Non-pigmented ciliary epithelial cell (primary cell): ENCODE measurements at regions not wholly inside any gene's neighbourhood (a gene's known extent, or its start where the extent isn't known, plus 50 kb on each side); places are given as distances from the start of the nearest gene placed in this dataset.
"Not testable (repeated sequence)": the region's sequence is repeated elsewhere in the genome, so short reads cannot be mapped to it uniquely, and the experiment has no call there.

Experiments used
- DNase-seq: peaks from one replicate; pipeline ENCODE4 v3.0.0-alpha.2; 2010; ENCODE audit warnings: low read depth

DNA sequence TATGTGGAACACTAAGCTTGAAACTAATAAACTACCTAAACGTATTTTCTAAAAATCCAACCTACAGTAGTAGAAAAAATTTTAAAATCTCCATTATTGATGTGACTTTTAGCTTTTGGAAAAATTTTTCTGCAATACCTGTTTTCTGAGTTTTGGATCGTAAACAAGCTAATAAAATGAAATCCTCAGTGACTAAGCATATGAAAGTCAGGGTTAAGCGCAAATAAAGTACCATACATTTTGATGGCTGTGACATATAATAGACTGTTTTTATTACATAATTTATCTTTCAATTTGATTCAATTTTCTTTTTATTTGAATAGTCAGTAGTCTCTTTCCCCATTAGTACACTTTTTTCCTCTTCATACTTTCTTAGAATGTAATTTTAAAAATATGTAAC, 683.6 kb downstream of the NUP35 start:
- no peak for DNase-seq

DNA sequence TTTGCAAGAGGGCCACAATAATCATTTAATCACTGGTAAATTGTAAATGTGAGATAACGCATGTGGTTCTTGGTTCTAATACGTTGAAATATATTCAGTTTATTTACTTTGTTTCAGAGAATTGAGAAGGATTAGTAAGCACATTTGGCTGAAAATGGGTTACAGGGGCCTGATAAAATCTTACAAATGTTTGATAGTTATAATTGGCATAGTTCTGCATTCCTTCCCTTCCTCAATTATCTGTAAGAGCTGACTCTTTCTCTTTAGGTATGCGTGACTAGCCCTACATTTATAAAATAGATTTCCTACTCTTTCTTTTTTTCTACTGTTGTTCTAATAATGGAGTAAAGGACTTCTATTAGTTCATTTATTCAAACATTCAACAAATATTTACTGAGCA, 685.2 kb downstream of the NUP35 start:
- DNase-seq, result no peak

DNA sequence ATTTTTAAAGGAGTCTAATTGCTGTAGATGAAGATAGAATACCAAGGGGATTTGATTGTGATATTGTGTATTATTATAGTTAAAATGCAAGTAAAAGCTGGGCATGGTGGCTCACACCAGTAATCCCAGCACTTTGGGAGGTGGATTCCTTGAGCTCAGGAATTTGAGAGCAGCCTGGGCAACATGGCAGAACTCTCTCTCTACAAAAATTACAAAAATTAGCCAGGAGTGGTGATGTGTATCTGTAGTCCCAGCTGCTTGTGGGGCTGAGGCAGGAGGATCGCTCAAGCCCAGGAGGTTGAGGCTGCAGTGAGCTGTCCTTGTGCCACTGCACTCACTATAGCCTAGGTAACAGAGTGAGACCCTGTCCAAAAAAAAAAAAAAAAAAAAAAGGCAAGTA, 687.0 kb downstream of the NUP35 start:
- no peak for DNase-seq

DNA sequence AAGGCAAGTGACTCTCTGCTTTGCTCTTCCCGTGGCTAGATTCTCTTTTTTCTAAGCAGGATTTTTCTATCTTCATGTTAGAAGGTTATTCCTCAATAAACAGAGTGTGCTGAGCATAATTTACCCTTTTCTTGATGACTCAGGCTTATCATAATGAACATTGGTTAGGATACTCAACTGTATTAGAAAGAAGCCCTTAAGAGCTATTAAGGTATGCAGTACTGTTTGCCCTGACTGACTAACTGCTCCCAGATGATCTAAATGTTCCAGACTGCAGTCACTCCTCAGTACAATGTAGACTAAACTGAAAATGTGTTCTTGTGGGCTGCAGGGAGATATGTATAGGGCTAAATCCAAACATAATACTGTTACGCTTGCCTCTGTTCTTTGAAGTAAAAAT, 687.8 kb downstream of the NUP35 start:
- peak; percentile 11 for DNase-seq

DNA sequence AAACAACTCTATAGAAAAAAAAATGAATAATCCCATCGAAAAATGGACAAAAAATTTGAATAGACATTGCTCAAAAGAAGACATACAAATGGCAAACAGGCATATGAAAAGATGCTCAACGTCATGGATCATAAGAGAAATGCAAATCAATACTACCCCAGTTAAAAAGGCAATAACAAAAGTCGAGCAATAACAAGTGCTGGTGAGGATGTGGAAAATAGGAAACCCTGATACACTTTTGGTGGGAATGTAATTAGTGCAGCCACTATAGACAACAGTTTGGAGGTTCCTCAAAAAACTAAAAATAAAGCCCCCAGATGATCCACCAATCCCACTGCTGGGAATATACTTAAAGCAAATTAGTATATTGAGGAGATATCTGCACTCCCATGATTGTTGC, 701.5 kb downstream of the NUP35 start:
- DNase-seq, result no peak

DNA sequence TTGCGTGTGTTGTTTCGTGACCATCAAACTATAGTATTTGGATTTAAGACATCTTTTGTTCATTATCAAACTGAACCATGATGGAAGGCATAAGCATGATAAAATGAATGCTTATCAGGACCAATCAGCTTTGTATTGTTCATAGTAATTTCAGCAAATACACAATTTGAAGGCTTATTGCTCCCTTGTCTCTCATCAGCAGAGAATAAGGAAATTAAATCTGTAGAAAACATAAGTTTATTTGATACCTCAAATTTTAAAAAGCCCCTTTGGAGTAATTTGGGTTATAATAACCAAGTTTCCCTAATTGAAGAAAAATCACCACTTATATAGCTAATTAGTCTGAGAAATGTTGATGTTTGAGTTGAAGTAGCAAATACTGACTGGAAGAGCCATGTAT, 705.7 kb downstream of the NUP35 start:
- DNase-seq, result no peak

DNA sequence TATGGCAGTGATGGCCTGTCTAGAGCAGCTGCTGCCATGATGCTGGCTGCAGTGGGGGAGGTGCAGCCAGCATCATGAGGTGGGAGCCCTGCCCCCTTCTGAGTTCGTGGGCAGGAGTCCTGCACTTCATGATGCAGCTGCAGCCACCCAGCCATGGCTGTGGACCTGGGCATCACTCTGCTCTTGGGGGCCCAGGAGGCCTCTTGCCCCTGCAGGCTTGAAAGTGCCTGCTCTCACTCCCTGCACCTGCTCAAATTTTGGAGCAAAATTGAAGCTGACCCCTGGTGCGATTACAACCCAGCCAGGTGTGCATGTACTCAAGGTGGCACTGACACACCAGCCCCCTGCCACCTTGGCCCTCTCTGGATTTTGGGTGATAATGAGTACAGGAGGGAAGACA, 712.9 kb downstream of the NUP35 start:
- DNase-seq, result no peak

DNA sequence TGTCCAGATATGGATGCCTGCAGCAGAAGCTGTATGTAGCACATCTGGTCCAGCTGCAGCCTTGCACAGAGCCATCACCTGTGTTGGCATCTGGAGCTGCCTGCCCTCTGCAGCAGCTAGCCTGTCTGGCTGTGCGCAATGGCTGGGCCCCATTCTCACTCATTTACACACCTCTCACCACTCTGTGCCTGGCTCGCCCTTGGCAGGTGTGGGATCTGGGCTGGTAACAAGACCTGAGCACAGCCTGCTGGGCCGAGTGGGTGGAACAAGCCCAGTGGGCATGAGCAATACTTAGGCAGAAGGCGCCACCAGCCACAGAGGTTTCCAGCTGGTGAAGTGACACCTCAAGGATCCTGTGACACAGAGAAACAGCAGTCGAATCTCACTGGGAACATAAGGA, 714.1 kb downstream of the NUP35 start:
- DNase-seq, result no peak

DNA sequence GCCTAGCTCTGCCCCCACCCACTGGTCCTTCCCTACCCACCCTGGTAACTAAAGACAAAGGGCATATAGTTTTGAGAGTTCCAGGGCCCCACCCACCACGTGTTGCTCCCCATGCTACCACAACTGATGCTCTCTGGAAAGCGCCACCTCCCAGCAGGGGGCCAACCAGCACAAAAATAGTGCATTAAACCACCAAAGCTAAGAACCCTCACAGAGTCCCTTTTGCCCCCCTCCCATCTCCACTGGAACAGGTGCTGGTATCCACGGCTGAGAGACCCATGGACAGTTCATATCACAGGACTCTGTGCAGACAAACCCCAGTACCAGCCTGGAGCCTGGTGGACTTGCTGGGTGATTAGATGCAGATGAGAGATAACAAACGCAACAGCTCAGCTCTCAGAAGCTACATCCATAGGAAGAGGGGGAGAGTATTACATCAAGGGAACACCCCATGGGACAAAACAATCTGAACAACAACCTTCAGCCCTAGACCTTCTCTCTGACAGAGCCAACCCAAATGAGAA, 715.9 kb downstream of the NUP35 start:
- no peak for DNase-seq

DNA sequence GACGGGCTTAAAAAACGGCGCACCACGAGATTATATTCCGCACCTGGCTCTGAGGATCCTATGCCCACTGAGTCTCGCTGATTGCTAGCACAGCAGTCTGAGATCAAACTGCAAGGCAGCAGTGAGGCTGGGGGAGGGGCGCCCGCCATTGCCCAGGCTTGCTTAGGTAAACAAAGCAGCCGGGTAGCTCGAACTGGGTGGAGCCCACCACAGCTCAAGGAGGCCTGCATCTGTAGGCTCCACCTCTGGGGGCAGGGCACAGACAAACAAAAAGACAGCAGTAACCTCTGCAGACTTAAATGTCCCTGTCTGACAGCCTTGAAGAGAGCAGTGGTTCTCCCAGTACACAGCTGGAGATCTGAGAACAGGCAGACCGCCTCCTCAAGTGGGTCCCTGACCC, 725.6 kb downstream of the NUP35 start:
- DNase-seq, result not testable (repeated sequence)

DNA sequence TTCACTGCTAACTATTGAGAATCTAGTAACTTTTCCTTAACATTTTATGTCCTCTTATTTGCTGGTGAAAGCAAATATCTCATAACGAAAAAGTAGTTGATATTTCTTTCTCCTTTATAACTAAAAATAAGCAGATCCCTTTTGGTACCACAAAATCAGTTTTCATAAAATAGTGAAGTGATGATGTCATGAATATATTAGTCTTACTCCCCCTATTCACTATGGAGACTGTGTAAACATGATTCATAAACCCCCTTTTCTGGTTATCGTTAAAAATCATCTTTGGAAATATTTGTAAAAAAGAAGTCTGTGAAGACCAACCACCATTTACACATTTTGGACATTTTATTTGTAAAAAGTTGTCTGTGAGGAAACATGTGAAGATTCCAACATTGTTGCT, 734.9 kb downstream of the NUP35 start:
- no peak for DNase-seq

DNA sequence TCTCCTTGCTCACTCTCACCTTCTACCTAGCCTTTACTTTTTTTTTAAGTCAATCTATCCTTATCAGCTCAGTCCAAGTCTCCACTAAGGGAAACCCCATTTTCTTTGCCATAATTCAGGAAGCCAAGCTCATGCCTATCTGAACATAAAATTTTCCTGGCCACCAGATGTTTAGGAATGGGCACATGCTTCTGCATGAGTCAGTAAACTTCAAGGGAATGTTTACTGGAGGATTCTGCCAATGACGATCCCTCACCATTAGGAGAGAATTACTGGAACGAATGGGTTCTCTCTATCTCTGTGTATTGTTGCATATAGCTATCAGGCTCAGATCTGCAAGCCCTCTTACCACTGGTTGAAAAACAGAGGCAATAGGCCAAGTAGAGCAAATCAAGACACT, 731.7 kb upstream of the ZNF804A start:
- DNase-seq, result no peak

DNA sequence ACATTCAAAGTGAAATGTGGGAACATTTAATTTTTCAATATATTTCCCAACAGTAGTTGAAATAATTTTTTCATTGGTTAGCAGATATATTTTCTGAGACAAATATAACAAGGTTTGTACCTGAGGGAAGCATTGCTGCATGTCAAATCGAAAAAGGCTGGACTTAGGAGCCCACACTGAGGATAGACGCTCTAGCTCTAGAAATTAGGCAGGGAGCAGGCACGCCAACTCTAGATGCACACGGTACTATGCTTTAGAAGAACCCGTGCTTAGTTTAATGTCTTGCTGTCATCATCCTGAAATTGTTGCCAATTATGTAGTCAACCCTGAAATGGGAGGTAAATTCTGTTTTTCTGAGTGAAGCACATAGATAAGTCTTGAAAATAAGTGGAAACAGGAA, 731.1 kb upstream of the ZNF804A start:
- no peak for DNase-seq

DNA sequence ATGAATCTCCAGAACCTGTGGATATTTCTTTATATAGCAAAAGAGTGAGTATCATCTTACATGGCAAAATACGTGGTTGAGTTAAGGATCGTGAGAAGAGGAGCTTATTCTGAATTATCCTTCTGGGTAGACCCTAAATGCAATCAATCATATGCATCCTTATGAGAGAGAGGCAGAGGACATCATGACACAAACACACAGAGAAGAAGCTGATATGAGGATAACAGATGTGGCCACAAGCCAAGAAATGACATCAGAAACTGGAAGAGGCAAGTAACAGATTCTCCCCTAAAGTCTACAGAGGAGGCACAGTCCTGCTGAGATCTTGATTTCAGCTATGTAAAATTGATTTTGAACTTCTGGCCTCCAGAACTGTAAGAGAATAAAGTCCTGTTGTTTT, 730.2 kb upstream of the ZNF804A start:
- DNase-seq, result no peak

DNA sequence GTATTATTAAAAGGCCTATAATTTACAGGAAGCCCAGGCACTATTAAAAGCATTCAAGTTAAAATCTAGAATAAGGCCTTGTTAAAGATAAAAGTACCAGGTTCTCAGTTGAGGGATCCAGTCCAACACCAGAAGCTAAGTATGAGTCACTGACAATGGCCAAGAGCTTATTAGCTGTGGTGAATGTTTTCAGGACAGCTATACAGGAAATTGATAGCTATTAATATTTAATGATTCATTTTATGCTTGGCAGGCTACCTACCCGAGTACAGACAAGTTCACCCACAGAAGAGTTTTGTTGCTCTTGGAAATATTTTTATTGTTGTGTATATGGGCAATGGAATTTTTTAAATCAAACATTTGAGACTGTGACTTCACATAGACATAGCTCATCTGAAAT, 729.6 kb upstream of the ZNF804A start:
- DNase-seq, result peak; percentile 36

DNA sequence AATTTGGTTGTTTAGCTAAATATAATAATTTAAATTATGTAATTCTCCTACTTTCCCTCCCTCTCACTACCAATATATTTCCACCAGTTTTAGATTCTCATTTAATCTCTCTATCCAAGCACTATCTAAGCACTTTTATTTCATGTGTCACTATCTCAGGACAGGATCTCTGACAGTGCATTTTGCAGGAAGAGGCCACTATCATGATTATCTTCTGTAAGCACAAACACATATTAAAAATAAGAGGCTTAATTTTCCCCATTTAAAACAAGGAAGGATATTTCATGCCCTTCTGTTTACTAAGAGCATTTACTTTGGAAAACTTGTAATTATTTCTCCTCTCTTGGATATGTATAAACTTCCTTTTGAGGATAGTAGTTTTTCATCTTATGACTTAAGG, 726.2 kb upstream of the ZNF804A start:
- DNase-seq, result no peak

DNA sequence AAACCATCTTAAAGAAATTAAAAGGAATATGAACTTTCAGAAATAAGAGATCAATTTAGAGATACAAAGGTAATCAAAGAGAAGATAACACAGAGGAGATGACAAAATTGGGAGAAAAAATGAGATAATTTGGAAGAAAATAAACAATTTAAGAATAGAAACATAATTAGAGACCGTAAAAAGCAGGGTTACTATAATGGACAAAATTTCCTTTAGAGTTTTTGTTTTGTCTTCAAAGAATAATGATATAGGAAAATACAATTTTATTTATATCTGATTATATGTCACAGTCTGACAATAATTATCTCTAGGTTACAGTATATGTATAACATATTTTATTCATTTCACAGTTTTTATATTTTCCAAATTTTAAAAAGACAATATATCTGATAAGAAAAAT, 716.4 kb upstream of the ZNF804A start:
- no peak for DNase-seq

DNA sequence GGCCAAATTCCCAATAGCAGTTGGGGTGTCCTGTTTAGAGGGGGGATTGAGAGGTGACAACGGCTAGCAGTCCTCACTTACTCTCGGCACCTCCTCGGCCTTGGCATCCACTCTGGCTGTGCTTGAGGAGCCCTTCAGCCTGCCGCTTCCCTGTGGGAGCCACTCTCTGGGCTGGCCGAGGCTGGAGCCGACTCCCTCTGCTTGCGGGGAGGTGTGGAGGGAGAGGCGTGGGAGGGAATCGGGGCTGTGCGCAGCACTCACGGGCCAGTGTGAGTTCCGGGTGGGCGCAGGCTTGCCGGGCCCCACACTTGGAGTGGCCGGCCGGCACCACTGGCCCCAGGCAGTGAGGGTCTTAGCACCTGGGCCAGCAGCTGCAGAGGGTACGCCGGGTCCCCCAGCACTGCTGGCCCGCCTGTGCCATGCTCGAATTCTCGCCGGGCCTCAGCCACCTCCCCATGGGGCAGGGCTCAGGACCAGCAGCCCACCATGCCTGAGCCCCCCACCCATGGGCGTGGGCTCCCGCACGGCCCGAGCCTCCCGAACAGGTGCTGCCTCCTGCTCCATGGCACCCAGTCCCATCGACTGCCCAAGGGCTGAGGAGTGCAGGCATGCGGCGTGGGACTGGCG, 705.9 kb upstream of the ZNF804A start:
- no peak for DNase-seq

DNA sequence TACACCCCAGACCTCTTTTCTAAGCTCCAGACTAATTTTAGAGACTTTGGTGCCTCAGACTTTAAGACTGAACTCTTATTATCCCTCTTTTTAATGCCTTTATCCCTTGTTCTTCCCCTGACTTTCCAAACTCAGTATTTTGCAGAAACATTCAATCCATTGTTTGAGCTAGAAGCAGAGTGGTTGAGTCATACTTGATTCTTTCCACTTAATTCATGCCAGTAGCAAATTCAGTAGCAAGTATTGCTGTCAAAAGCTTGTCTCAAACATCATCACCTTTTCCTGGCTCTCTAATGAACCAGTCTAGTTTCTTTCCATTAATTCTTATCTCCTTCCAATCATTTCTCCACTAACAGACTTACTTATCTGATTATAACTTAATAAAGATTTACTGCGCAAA, 699.7 kb upstream of the ZNF804A start:
- DNase-seq, result no peak

DNA sequence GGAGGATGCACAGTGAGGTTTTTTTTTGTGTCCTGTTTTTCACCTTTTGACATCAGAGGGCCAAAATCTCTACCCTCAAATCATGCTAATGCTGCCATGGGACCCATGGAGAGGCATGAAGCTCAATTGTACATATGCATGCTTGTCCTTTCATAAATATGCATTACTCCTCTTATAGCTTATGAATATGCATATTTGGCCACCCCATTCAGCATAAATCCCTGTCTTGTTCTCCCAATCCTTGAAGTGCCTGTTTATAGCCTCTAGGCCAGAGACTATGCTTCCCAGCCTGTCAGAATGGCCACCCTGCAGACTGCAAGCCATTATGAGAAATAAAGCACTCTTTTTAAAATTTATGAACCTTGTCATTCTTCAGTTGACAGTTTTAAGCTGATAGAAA, 696.4 kb upstream of the ZNF804A start:
- DNase-seq, result no peak

DNA sequence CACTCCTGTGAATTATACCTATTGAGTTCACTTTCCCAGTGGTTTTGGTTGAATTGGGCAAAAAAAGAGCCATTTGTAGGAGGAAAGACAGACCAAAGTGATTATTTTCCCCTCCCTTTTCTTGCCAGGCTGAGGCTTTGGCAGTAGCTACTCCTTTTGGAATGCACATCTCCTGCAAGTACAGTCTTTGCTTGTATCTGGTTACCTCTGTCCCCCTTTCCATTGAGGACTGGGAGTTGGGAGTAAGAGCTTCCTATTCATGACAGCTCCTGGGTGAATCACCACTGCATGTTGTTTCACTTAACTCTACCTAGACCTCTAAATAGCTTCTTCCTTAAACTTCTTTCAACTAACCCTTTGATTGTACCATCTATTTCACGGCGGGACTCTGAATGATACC, 695.3 kb upstream of the ZNF804A start:
- no peak for DNase-seq

DNA sequence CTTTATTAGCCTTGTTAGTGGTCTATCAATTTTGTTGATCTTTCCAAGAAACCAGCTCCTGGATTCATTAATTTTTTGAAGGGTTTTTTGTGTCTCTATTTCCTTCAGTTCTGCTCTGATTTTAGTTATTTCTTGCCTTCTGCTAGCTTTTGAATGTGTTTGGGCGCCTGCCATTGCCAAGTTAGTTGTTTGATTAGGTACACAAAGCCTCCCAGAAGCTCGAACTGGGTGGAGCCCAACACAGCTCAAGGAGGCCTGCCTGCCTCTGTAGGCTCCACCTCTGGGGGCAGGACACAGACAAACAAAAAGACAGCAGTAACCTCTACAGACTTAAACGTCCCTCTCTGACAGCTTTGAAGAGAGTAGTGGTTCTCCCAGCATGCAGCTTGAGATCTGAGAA, 682.3 kb upstream of the ZNF804A start:
- DNase-seq, result not testable (repeated sequence)

DNA sequence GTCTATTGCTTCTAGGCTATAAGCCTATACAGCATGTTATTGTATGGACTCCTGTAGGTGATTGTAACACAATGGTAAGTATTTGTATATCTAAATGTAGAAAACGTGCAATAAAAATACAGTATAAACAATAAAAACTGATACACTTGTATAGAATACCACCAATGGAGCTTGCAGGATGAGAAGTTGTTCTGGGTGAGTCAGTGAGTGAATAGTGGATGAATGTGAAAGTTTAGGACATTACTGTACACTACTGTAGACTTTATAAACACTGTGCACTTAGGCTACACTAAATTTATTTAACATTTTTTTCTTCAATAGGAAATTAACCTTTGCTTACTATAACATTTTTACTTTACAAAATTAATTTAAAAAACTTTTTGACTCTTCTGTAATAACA, 679.2 kb upstream of the ZNF804A start:
- no peak for DNase-seq

DNA sequence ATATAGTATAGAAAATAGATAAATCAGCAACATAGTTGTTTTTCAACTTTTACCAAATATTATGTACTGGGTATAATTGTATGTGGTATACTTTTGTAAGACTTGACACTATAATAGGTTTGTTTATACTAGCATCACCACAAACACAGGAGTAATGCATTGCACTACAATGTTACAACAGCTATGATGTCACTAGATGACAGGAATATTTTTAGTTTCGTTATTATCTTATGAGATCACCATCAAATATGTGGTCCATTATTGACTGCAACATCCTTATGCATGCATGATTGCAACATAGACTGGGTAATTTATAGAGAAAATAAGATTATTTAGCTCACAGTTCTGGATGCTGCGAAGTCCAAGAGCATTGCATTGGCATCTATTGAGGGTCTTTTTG, 678.4 kb upstream of the ZNF804A start:
- DNase-seq, result no peak

DNA sequence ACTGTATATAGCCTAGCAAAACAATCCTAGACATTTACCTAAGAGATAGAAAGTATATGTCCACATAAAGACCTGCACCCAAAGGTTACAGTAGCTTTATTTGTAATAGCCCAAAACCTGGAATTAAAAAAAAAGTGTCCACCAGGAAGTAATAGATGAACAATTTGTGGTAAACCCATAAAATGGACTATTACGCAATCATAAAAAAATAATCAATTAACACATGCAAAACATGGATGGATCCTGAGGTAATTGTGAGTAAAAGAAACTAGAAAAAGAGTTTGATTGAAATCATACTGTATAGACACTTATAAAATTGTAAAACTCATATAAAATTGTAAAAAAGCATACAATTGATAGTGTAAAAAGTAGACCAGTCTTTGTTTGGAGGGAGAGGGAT, 673.0 kb upstream of the ZNF804A start:
- DNase-seq, result no peak
